Left renal pelvis (tissue), 4 donors: ENCODE measurements at regions not wholly inside any gene's neighbourhood (a gene's known extent, or its start where the extent isn't known, plus 50 kb on each side); places are given as distances from the start of the nearest gene placed in this dataset.
"Not testable (repeated sequence)": the region's sequence is repeated elsewhere in the genome, so short reads cannot be mapped to it uniquely, and the experiment has no call there.

Experiments used
- DNase-seq, 4 donors: peaks; one replicate each; pipeline ENCODE4 v3.0.0-alpha.2; 2013; ENCODE audit warnings: low read depth in 4 of 4, low spot score in 3 of 4

- no peak for DNase-seq
These were observed 383.6 kb downstream of the BCKDHB start for GRCh38 chr6:80489911-80490635.

- DNase-seq, result no peak
These were observed 381.7 kb downstream of the BCKDHB start for GRCh38 chr6:80488190-80488589.

- not testable (repeated sequence) for DNase-seq
These were observed 379.0 kb downstream of the BCKDHB start for GRCh38 chr6:80485494-80485893.

GRCh38 chr6:80482056-80482455 is 375.6 kb downstream of the BCKDHB start:
- no peak for DNase-seq

- no peak for DNase-seq
These were observed 374.1 kb downstream of the BCKDHB start for GRCh38 chr6:80480421-80481157.

GRCh38 chr6:80478030-80478429 is 371.6 kb downstream of the BCKDHB start:
- DNase-seq, result no peak

- DNase-seq, result no peak
These were observed 371.1 kb downstream of the BCKDHB start for GRCh38 chr6:80477591-80477990.

GRCh38 chr6:80472271-80472670 is 365.8 kb downstream of the BCKDHB start:
- no peak for DNase-seq

- DNase-seq, result no peak
These were observed 363.5 kb downstream of the BCKDHB start for GRCh38 chr6:80469977-80470376.

GRCh38 chr6:80468398-80468797 is 361.9 kb downstream of the BCKDHB start:
- DNase-seq, result no peak

- DNase-seq, result no peak
These were observed 360.9 kb downstream of the BCKDHB start for GRCh38 chr6:80467408-80467807.

- DNase-seq, result no peak
These were observed 360.5 kb downstream of the BCKDHB start for GRCh38 chr6:80466981-80467380.

GRCh38 chr6:80465513-80465912 is 359.0 kb downstream of the BCKDHB start:
- DNase-seq, result no peak

GRCh38 chr6:80464901-80465300 is 358.4 kb downstream of the BCKDHB start:
- DNase-seq, result no peak

- no peak for DNase-seq
These were observed 356.7 kb downstream of the BCKDHB start for GRCh38 chr6:80463197-80463596.

- DNase-seq, result no peak
These were observed 353.9 kb downstream of the BCKDHB start for GRCh38 chr6:80460257-80460865.

GRCh38 chr6:80457439-80457933 is 351.0 kb downstream of the BCKDHB start:
- no peak for DNase-seq

GRCh38 chr6:80456724-80457438 is 350.4 kb downstream of the BCKDHB start:
- DNase-seq, result no peak

GRCh38 chr6:80454661-80455365 is 348.3 kb downstream of the BCKDHB start:
- no peak for DNase-seq

- DNase-seq, result no peak
These were observed 347.7 kb downstream of the BCKDHB start for GRCh38 chr6:80454197-80454596.
